ENCODE measurements at regions not wholly inside any gene's neighbourhood (a gene's known extent, or its start where the extent isn't known, plus 50 kb on each side); places are given as distances from the start of the nearest gene placed in this dataset.

- no peak for TF ChIP-seq CTCF (IDR thresholded peaks at IDR 0.05)
- no peak for TF ChIP-seq EP300 (IDR thresholded peaks at IDR 0.05)
Observed at GRCh38 chr7:27025270-27025669, 70.5 kb downstream of the HOXA1 start.

All from suprapubic skin (tissue), 3 donors.